ENCODE measurements at regions not wholly inside any gene's neighbourhood (a gene's known extent, or its start where the extent isn't known, plus 50 kb on each side); places are given as distances from the start of the nearest gene placed in this dataset.

DNA sequence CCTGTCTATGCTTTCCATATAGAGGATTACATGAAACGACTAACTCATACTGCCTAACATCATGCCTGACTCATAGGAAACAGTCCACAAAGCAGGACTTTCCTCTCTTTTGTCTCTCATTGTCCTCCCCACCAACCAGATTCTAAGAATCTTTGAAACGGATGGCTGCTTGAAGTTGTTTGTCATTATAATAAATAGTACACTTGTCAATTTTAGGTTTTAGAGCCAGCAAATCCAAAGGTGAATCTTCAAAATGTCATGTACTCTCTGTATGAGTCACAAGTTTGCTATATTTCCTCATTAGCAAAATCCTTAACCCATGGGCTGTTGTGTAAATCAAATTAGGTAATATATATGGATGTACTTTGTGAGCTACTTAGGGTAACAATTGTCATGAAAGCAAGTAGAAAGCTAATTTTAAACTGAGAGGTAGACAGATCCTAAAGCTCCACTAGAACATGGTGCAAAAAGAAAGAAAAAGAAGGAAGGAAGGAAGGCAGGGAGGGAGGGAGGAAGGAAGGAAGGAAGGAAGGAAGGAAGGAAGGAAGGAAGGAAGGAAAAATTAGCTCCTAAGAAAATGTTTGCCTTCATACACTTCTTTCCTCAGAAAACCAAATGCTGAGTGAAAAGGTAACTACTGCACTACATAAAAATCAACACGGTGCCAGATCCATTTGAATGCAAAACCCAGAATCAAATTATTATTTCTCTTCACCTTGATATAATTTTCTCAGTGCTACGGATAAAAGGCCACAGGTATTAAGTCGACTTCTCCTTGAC lies 129.5 kb upstream of the PRMT6 start:
- H3K9me3 ChIP-seq: no peaks in the 10 kb centered on the region
- in situ Hi-C loops (cut with MboI; ENCODE audit: low sequenced_read_pairs): no loop called here
- no peaks in the 10 kb centered on the region for H3K27me3 ChIP-seq (ENCODE audit: low read depth)
- no peak for DNase-seq (ENCODE audit: low spot score in 2 of 2)
- no peaks in the 10 kb centered on the region for H3K36me3 ChIP-seq (replicated peaks)
- H3K4me3 ChIP-seq: no peak overlapping the region
- no peaks in the 10 kb centered on the region for H3K4me1 ChIP-seq

DNA sequence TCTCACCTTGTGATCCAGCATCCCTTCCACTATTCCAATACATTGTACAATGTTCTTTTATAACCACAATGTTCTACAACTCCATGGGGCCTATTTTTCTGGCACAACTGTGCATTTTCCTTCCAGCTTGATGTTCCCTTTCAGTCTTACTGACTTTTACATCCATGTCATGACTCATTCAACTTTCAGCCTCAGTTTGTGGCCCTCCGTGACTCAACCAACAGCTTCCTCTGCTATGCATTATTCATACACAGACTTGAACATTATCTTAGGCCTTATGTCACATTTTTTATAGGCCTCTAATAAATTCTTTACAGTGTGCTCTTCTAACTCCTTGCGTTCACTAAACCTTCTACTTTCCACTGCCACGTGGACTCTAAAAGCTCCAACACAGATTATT lies 119.4 kb upstream of the PRMT6 start:
- in situ Hi-C loops (cut with MboI; ENCODE audit: low sequenced_read_pairs): no loop called here
- H3K4me3 ChIP-seq: no peak overlapping the region
- no peaks in the 10 kb centered on the region for H3K36me3 ChIP-seq (replicated peaks)
- H3K4me1 ChIP-seq: no peaks in the 10 kb centered on the region
- no peaks in the 10 kb centered on the region for H3K9me3 ChIP-seq
- DNase-seq (ENCODE audit: low spot score in 2 of 2): no peak
- H3K27me3 ChIP-seq (ENCODE audit: low read depth): no peaks in the 10 kb centered on the region

DNA sequence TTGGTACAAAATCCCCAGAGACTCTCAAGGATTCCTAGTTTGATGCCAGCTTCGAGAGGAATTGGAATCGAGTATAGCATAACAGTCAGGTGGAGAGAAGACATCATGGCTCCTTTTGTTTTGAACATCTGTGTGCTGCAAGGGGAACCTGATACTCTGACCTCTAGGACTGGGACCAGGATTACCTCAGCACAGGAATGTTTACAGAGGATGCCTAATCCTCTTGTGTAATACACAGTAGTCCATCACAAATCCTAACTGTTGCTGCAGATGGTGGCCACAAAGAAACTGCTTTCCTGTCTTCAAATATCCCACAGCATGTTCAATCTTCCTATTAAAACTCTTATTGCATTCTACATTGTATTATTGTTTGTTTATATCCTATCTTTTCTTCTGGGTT lies 111.8 kb upstream of the PRMT6 start:
- DNase-seq (ENCODE audit: low spot score in 2 of 2): no peak
- no peaks in the 10 kb centered on the region for H3K36me3 ChIP-seq (replicated peaks)
- in situ Hi-C loops (cut with MboI; ENCODE audit: low sequenced_read_pairs): no loop called here
- no peaks in the 10 kb centered on the region for H3K27me3 ChIP-seq (ENCODE audit: low read depth)
- no peaks in the 10 kb centered on the region for H3K9me3 ChIP-seq
- H3K4me3 ChIP-seq: no peak overlapping the region
- no peaks in the 10 kb centered on the region for H3K4me1 ChIP-seq

DNA sequence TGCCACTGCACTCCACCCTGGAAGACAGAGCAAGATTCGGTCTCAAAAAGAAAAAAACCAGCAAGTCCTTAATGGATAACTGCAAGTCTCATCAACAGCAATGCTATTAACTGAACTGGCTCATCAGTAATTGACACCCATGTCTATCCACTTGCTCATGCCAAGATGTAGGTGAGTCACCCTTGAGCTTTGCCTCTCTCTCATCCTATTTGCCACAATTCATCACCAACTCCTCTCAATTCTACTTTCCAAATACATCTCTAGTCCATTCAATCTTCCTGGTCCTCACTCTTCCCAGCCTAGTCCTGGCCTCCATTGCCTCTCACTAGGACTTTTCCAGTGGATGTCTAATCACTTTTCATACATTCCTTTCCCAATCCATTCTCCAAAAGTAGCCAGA lies 103.7 kb upstream of the PRMT6 start:
- no peak for DNase-seq (ENCODE audit: low spot score in 2 of 2)
- in situ Hi-C loops (cut with MboI; ENCODE audit: low sequenced_read_pairs): no loop called here

DNA sequence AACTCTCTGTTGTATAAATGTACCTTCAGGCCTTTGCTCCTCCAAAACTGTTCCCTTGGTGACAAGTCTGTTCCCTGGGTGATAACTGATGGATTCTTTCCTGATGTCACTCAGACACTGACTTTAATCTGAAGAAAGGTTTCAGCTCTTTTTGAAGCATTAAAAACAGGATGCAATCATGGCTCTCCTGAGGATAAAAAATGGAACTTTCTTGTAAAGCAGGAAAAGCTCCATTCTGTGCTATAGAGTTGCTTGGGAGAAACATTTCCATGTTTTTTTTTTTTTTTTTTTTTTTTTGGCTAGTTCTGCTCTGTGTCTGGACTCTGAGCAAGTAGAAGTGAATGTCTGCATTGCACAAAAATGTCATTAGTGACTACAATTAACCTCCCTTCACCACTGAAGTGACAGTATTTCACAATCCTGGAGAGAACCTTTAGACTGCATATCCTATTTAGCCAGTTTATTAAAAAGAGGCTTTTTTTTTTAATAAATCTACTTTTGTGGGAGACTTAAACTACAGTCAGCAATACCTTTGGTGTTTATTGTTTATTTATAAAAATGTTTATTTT lies 101.7 kb upstream of the PRMT6 start:
- no peak for DNase-seq (ENCODE audit: low spot score in 2 of 2)
- Histone ChIP-seq H3K4me3 (no peak overlapping the region), H3K36me3 (replicated peaks) (no peaks in the 10 kb centered on the region), H3K9me3 (no peaks in the 10 kb centered on the region), H3K4me1 (no peaks in the 10 kb centered on the region), H3K27me3 (ENCODE audit: low read depth) (no peaks in the 10 kb centered on the region)
- in situ Hi-C loops (cut with MboI; ENCODE audit: low sequenced_read_pairs): no loop called here

More for the DNA sequence above, 103.7 kb upstream of the PRMT6 start:
- Histone ChIP-seq H3K4me3 (no peak overlapping the region), H3K4me1 (no peaks in the 10 kb centered on the region), H3K27me3 (ENCODE audit: low read depth) (no peaks in the 10 kb centered on the region), H3K36me3 (replicated peaks) (no peaks in the 10 kb centered on the region), H3K9me3 (no peaks in the 10 kb centered on the region)

DNA sequence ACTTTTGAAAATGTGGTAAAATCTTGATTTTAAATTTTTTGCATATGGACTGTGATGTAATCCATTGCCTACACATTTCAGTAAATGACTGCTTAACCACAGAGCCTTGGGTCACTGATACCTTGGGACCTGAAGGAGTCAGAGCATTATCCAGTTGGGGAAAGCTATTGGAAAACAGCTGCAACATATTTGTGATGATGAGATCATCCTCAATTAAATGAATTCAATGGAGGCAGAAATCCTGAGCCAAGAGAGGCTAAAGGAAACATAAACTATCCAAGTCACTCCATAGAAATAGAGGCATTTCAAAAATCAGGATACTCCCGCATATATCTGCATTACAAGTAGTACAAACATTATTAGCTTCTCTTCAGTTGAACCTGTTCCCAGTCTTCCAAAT lies 99.8 kb upstream of the PRMT6 start:
- no peaks in the 10 kb centered on the region for H3K9me3 ChIP-seq
- no peak overlapping the region for H3K4me3 ChIP-seq
- DNase-seq (ENCODE audit: low spot score in 2 of 2): no peak
- in situ Hi-C loops (cut with MboI; ENCODE audit: low sequenced_read_pairs): no loop called here
- H3K27me3 ChIP-seq (ENCODE audit: low read depth): no peaks in the 10 kb centered on the region
- H3K4me1 ChIP-seq: no peaks in the 10 kb centered on the region
- no peaks in the 10 kb centered on the region for H3K36me3 ChIP-seq (replicated peaks)

DNA sequence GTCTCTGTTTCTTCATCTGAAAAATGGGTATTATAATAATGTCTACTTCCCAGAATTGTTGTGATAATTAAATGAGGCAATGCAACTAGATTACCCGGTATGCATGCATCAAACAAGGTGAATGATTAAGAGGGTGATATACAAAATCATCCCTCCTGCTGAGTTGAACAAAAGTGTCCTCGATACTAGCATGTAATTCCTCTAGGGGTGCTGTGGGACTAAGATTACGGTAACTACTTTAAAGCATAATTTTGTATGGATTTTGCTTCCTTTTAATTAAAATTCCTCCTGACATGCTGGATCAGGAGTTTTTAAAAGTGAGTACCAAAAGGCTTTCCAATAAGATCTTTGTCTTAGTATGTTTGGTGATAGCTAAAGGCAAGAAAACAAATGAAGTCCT lies 98.7 kb upstream of the PRMT6 start:
- H3K36me3 ChIP-seq (replicated peaks): no peaks in the 10 kb centered on the region
- in situ Hi-C loops (cut with MboI; ENCODE audit: low sequenced_read_pairs): no loop called here
- no peaks in the 10 kb centered on the region for H3K9me3 ChIP-seq
- no peak overlapping the region for H3K4me3 ChIP-seq
- DNase-seq (ENCODE audit: low spot score in 2 of 2): no peak
- H3K27me3 ChIP-seq (ENCODE audit: low read depth): no peaks in the 10 kb centered on the region
- H3K4me1 ChIP-seq: no peaks in the 10 kb centered on the region

DNA sequence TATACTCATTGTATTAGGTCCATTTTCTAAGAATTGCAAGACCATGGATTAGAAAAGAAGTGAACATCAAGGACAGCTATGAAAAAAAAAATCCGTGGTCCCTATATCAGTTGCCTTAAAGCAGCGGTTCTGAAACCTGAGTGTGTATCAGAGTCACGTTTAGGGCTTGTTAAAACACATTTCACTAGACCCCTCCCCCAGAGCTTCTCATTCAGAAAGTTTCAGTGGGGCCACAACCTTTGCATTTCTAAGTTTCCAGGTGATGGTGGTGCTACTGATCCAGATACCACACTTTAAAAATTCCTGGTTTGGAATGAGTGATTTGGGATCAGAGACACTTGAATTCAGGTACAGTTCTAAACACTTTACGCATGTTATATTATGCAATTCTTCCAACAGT lies 96.1 kb upstream of the PRMT6 start:
- Histone ChIP-seq H3K4me3 (no peak overlapping the region), H3K9me3 (no peaks in the 10 kb centered on the region), H3K27me3 (ENCODE audit: low read depth) (no peaks in the 10 kb centered on the region), H3K36me3 (replicated peaks) (no peaks in the 10 kb centered on the region), H3K4me1 (no peaks in the 10 kb centered on the region)
- DNase-seq (ENCODE audit: low spot score in 2 of 2): no peak
- in situ Hi-C loops (cut with MboI; ENCODE audit: low sequenced_read_pairs): no loop called here

DNA sequence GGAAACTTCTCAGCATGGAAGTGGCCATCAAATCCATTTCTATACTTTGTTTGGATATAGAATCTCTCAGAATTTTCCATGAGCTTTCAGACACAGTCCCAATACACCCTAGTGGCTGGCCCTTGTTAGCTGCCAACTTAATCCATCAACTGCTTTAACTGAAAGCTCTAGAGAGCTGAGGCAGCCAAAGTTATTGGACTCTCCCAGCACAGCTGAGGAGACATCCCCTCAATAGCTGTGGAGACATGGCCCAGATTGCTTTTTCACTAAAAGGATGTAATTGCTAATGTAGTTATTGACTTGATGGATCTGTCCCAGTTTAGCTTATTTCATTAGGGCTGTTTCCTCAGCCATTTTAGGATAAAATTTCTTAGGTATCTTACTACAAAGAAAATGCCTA lies 94.8 kb upstream of the PRMT6 start:
- Histone ChIP-seq H3K4me1 (no peaks in the 10 kb centered on the region), H3K4me3 (no peak overlapping the region), H3K36me3 (replicated peaks) (no peaks in the 10 kb centered on the region), H3K9me3 (no peaks in the 10 kb centered on the region), H3K27me3 (ENCODE audit: low read depth) (no peaks in the 10 kb centered on the region)
- DNase-seq (ENCODE audit: low spot score in 2 of 2): no peak
- in situ Hi-C loops (cut with MboI; ENCODE audit: low sequenced_read_pairs): no loop called here

DNA sequence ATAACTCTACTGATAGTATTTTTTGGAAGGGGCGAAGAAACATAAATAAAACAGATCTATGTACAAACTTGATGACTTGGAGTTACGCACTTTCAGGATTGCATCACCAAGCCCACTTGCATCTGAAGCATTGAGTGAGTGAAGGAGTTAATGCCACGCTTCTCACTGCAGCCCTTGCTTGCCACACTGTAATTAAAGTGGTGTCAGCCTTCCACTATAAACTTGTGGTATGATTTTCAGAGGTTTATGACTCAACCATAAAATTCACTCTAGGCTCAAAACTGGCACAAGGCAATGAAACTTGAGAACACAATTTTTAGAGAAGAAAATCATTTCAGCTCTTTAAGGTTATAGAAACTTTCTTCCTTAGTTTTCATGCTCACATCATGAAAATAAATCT lies 93.9 kb upstream of the PRMT6 start:
- Histone ChIP-seq H3K36me3 (replicated peaks) (no peaks in the 10 kb centered on the region), H3K4me1 (no peaks in the 10 kb centered on the region), H3K9me3 (no peaks in the 10 kb centered on the region), H3K27me3 (ENCODE audit: low read depth) (no peaks in the 10 kb centered on the region), H3K4me3 (no peak overlapping the region)
- in situ Hi-C loops (cut with MboI; ENCODE audit: low sequenced_read_pairs): no loop called here
- no peak for DNase-seq (ENCODE audit: low spot score in 2 of 2)

DNA sequence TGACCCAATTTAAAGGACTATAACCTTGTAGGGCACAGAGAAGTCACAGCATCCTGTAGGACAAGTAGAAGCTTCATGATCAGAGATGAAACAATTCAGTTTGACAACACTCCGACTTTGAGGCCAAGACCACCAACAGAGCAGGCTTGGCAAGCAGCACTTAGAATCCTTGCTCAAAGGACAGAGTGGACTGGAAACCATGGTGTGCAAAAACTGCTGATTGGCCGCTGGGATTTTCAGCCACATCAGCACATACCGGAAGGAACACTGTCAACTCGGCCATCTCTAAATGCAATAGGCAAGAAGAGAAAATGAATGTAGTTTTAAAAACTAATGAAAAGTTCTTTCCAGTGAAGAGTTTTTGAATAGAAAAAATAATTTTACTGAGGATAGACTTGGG lies 92.0 kb upstream of the PRMT6 start:
- H3K36me3 ChIP-seq (replicated peaks): no peaks in the 10 kb centered on the region
- DNase-seq (ENCODE audit: low spot score in 2 of 2): no peak
- in situ Hi-C loops (cut with MboI; ENCODE audit: low sequenced_read_pairs): no loop called here
- H3K27me3 ChIP-seq (ENCODE audit: low read depth): no peaks in the 10 kb centered on the region
- H3K4me3 ChIP-seq: no peak overlapping the region
- H3K9me3 ChIP-seq: no peaks in the 10 kb centered on the region
- H3K4me1 ChIP-seq: no peaks in the 10 kb centered on the region

DNA sequence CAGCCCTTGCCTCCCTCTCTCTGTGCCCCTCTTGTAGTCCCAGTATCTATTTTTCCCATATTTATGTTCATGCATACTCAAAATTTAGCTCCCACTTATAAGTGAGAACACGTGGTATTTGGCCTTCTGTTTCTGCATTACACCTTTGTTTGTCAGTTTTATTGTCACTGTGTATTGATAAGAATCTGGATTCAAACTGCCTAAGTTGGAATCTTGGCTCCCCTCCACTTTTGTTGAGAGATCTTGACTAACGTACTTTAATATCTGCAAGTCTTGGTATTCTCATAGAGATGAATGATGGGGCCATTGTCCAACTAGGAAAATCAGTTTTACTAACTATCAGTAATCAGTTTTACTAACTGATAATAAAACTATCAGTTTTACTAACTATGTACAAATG lies 87.8 kb upstream of the PRMT6 start:
- H3K27me3 ChIP-seq (ENCODE audit: low read depth): no peaks in the 10 kb centered on the region
- no peak for DNase-seq (ENCODE audit: low spot score in 2 of 2)
- no peaks in the 10 kb centered on the region for H3K36me3 ChIP-seq (replicated peaks)
- in situ Hi-C loops (cut with MboI; ENCODE audit: low sequenced_read_pairs): no loop called here
- H3K4me3 ChIP-seq: no peak overlapping the region
- no peaks in the 10 kb centered on the region for H3K9me3 ChIP-seq
- H3K4me1 ChIP-seq: no peaks in the 10 kb centered on the region

DNA sequence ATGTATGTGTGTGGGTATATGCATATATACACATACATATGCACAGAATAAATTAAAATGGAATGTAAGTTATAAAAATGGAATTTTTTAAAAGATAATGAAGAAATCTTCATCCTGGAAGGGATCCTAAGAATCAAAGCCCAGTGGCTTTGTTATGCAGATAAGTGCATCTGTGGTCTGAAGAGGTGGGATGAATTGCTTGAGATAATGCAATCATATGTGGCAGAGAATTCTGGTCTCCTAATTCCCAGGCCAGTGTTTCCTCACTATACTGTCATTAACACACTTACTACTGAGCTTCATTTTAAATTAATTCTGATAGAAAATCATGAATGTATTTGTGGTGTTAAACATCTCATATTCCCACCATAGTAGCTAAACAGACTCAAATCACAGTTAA lies 86.7 kb upstream of the PRMT6 start:
- no peaks in the 10 kb centered on the region for H3K36me3 ChIP-seq (replicated peaks)
- in situ Hi-C loops (cut with MboI; ENCODE audit: low sequenced_read_pairs): no loop called here
- no peak for DNase-seq (ENCODE audit: low spot score in 2 of 2)
- H3K4me1 ChIP-seq: no peaks in the 10 kb centered on the region
- no peaks in the 10 kb centered on the region for H3K27me3 ChIP-seq (ENCODE audit: low read depth)
- H3K4me3 ChIP-seq: no peak overlapping the region
- no peaks in the 10 kb centered on the region for H3K9me3 ChIP-seq

DNA sequence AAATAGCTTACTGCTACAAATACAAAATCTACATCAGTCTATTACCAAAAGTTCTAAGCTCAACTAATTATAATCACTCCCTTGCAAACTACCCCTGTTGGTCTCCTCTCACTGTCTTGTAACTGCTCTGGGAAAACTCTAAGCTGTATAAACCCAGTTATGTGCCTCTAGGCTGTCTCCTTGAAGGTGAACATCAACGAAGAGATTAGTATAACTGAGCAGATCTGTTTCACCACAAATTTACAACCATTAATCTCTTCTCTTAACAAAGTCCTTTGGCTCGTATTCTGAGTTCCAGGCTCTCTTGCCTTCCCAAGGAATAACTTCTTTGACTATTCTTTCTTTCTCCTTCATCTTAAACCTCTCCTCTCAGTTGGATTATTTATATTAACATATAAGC lies 84.4 kb upstream of the PRMT6 start:
- no peaks in the 10 kb centered on the region for H3K36me3 ChIP-seq (replicated peaks)
- in situ Hi-C loops (cut with MboI; ENCODE audit: low sequenced_read_pairs): no loop called here
- no peaks in the 10 kb centered on the region for H3K9me3 ChIP-seq
- no peaks in the 10 kb centered on the region for H3K27me3 ChIP-seq (ENCODE audit: low read depth)
- no peak for DNase-seq (ENCODE audit: low spot score in 2 of 2)
- H3K4me1 ChIP-seq: no peaks in the 10 kb centered on the region
- H3K4me3 ChIP-seq: no peak overlapping the region

DNA sequence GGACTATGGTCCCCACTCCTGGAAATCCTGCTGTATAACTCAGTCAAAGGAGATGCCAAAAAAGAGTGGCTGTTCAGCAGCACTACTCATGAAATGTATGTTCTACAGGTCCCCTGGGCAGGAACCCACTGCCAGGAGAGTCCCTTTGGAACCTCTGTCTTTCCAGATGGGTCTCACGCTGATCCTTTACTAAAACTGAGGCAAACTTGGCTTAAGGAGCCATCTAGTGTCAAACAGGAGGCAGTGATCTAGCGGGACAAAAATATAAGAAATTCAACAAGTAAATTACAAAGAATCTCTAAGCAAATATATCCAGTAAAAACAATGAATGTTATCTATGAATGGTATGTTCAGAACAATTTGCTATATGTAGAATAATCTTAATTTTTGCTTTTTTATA lies 80.5 kb upstream of the PRMT6 start:
- in situ Hi-C loops (cut with MboI; ENCODE audit: low sequenced_read_pairs): no loop called here
- Histone ChIP-seq H3K36me3 (replicated peaks) (no peaks in the 10 kb centered on the region), H3K4me3 (no peak overlapping the region), H3K4me1 (no peaks in the 10 kb centered on the region), H3K27me3 (ENCODE audit: low read depth) (no peaks in the 10 kb centered on the region), H3K9me3 (no peaks in the 10 kb centered on the region)
- DNase-seq (ENCODE audit: low spot score in 2 of 2): no peak

Measured in HAP-1 (cell line).